ENCODE measurements at regions not wholly inside any gene's neighbourhood (a gene's known extent, or its start where the extent isn't known, plus 50 kb on each side); places are given as distances from the start of the nearest gene placed in this dataset.

GRCh38 chr4:79598214-79598613 lies 190.2 kb upstream of the GK2 start (continued):
- TF ChIP-seq MLLT1 (IDR thresholded peaks at IDR 0.05), result no peak

GRCh38 chr4:79597266-79597665 lies 189.2 kb upstream of the GK2 start:
- no peak overlapping the region for H3K4me3 ChIP-seq
- ATAC-seq, result no peak
- no peak for DNase-seq (ENCODE audit: low read depth, low spot score)
- no peak for FAIRE-seq
- WGBS (ENCODE audit: insufficient coverage, insufficient replicate concordance, low lambda C conversion rate, missing lambda C conversion rate), result 3% methylated on average over 2 of the region's 2 CpGs
- in situ Hi-C loops (cut with MboI), result no loop called here
- H3K9me3 ChIP-seq (replicated peaks; ENCODE audit: control insufficient read depth, insufficient read depth, low read length), result no peaks in the 10 kb centered on the region
- no peaks in the 10 kb centered on the region for H3K27me3 ChIP-seq (replicated peaks in 1 of 2; ENCODE audit: control insufficient read depth in 2 of 2, insufficient read depth in 2 of 2, low read length in 1 of 2)
- BruUV-seq (replicated peaks), result no TSS peak
- H3K79me2 ChIP-seq (ENCODE audit: control insufficient read depth, insufficient read depth, low read length), result no peaks in the 10 kb centered on the region
- ChIA-PET POLR2A (no interaction called here), CTCF (interaction anchor here (1.0 kb wide), 1 partner anchor 10 kb away, joined by 3 read pairs; no protein-coding TSS in a partner anchor), SMC1A (ENCODE audit: uncharacterized antibody, unreplicated experiment) (no interaction called here), RAD21 (ENCODE audit: unreplicated experiment) (no interaction called here)
- TF ChIP-seq ESRRA (IDR thresholded peaks at IDR 0.05; ENCODE audit: low read length) (no peak), GATAD2B (conservative IDR thresholded peaks at IDR 0.05; ENCODE audit: low read depth) (no peak), YBX1 (IDR thresholded peaks at IDR 0.05) (no peak), IKZF2 (IDR thresholded peaks at IDR 0.05) (no peak), POLR2AphosphoS2 (IDR thresholded peaks at IDR 0.05; ENCODE audit: low read depth, low read length) (no peak), WRNIP1 (IDR thresholded peaks at IDR 0.05; ENCODE audit: borderline replicate concordance, low read depth, low read length) (no peak), ATF2 (IDR thresholded peaks at IDR 0.05; ENCODE audit: low read length) (no peak), TAF1 (IDR thresholded peaks at IDR 0.05; ENCODE audit: borderline replicate concordance, low read depth, low read length) (no peak), E2F8 (IDR thresholded peaks at IDR 0.05; ENCODE audit: low read depth, partially characterized antibody) (no peak), SUZ12 (IDR thresholded peaks at IDR 0.05; ENCODE audit: unreplicated experiment) (no peak), HDAC2 (IDR thresholded peaks at IDR 0.05) (no peak), SMARCA5 (IDR thresholded peaks at IDR 0.05) (no peak), HCFC1 (IDR thresholded peaks at IDR 0.05; ENCODE audit: low read length) (no peak), POU2F2 (IDR thresholded peaks at IDR 0.05; ENCODE audit: borderline replicate concordance, low read depth, low read length) (no peak), KAT2A (conservative IDR thresholded peaks at IDR 0.05; ENCODE audit: control insufficient read depth, low read depth, low read length) (no peak), ZNF622 (IDR thresholded peaks at IDR 0.05) (no peak), PAX8 (IDR thresholded peaks at IDR 0.05) (no peak), CHD2 (IDR thresholded peaks at IDR 0.05; ENCODE audit: borderline replicate concordance, low read depth, low read length) (no peak), RCOR1 (conservative IDR thresholded peaks at IDR 0.05; ENCODE audit: low read depth, low read length) (no peak)
- no peaks in the 10 kb centered on the region for H4K20me1 ChIP-seq (ENCODE audit: control insufficient read depth, insufficient read depth)
- H3K4me2 ChIP-seq (ENCODE audit: control insufficient read depth, insufficient read depth), result no peak overlapping the region
- intact Hi-C loops (cut with micrococcal nuclease; ENCODE audit: unreplicated experiment), result no loop called here
- H3K9ac ChIP-seq (ENCODE audit: control insufficient read depth, insufficient read depth, low read length), result no peak overlapping the region
- no peak overlapping the region for H3K27ac ChIP-seq (ENCODE audit: control insufficient read depth, insufficient read depth)
- no peak overlapping the region for H2AFZ ChIP-seq (ENCODE audit: control insufficient read depth, low read depth, low read length)
- no peaks in the 10 kb centered on the region for H3K36me3 ChIP-seq (ENCODE audit: control insufficient read depth in 2 of 2, insufficient read depth in 2 of 2, low read length in 1 of 2)
- H3K4me1 ChIP-seq (ENCODE audit: control insufficient read depth, insufficient read depth, low read length), result no peaks in the 10 kb centered on the region
